ENCODE measurements at regions not wholly inside any gene's neighbourhood (a gene's known extent, or its start where the extent isn't known, plus 50 kb on each side); places are given as distances from the start of the nearest gene placed in this dataset.

- H2AFZ ChIP-seq (ENCODE audit: low read depth, low read length) = no peak overlapping the region
- no peaks in the 10 kb centered on the region for H3K36me3 ChIP-seq (ENCODE audit: insufficient read depth, low read length)
- no peaks in the 10 kb centered on the region for H4K20me1 ChIP-seq (ENCODE audit: insufficient read depth)
- no peak overlapping the region for H3K4me2 ChIP-seq (ENCODE audit: low read length)
- H3K9me2 ChIP-seq (ENCODE audit: insufficient read depth, low read length) = no peaks in the 10 kb centered on the region
- H3K27ac ChIP-seq (ENCODE audit: low read length) = no peak overlapping the region
- no peak for TF ChIP-seq TAF1 (IDR thresholded peaks at IDR 0.05; ENCODE audit: low read depth)
- TF ChIP-seq MXI1 (conservative IDR thresholded peaks at IDR 0.05; ENCODE audit: poor library complexity, severe bottlenecking) = no peak
- TF ChIP-seq RAD21 (conservative IDR thresholded peaks at IDR 0.05) = no peak
- no peak for TF ChIP-seq EP300 (conservative IDR thresholded peaks at IDR 0.05; ENCODE audit: poor library complexity, severe bottlenecking)
- TF ChIP-seq REST (IDR thresholded peaks at IDR 0.05; ENCODE audit: borderline replicate concordance) = no peak
- TF ChIP-seq POLR2AphosphoS5 (IDR thresholded peaks at IDR 0.05) = no peak
- TF ChIP-seq, protein P1, sequence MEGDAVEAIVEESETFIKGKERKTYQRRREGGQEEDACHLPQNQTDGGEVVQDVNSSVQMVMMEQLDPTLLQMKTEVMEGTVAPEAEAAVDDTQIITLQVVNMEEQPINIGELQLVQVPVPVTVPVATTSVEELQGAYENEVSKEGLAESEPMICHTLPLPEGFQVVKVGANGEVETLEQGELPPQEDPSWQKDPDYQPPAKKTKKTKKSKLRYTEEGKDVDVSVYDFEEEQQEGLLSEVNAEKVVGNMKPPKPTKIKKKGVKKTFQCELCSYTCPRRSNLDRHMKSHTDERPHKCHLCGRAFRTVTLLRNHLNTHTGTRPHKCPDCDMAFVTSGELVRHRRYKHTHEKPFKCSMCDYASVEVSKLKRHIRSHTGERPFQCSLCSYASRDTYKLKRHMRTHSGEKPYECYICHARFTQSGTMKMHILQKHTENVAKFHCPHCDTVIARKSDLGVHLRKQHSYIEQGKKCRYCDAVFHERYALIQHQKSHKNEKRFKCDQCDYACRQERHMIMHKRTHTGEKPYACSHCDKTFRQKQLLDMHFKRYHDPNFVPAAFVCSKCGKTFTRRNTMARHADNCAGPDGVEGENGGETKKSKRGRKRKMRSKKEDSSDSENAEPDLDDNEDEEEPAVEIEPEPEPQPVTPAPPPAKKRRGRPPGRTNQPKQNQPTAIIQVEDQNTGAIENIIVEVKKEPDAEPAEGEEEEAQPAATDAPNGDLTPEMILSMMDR (IDR thresholded peaks at IDR 0.05; ENCODE audit: poor library complexity, severe bottlenecking) = no peak
- no peak for TF ChIP-seq SMC3 (conservative IDR thresholded peaks at IDR 0.05; ENCODE audit: poor library complexity)
- no peak for TF ChIP-seq EZH2 (IDR thresholded peaks at IDR 0.05; ENCODE audit: borderline replicate concordance, insufficient read depth, low read length, poor library complexity, severe bottlenecking)
- H3K9ac ChIP-seq (ENCODE audit: low read length) = no peak overlapping the region
- no peak overlapping the region for H3K4me3 ChIP-seq (ENCODE audit: low read length)
- H3K9me3 ChIP-seq (ENCODE audit: low read length) = no peaks in the 10 kb centered on the region
- no peaks in the 10 kb centered on the region for H3K27me3 ChIP-seq (ENCODE audit: insufficient read depth, low read depth, low read length)
- no peaks in the 10 kb centered on the region for H3F3A ChIP-seq (ENCODE audit: insufficient read depth, low read length, poor library complexity, severe bottlenecking)
- H3K79me2 ChIP-seq (replicated peaks; ENCODE audit: insufficient read depth, low read length) = no peaks in the 10 kb centered on the region
Observed at GRCh38 chr5:63211448-63212132, 633.0 kb downstream of the LRRC70 start.

GRCh38 chr5:63205976-63206375 lies 627.4 kb downstream of the LRRC70 start:
- H2AFZ ChIP-seq (ENCODE audit: low read depth, low read length) = no peak overlapping the region
- H3K27ac ChIP-seq (ENCODE audit: low read length) = no peak overlapping the region
- no peaks in the 10 kb centered on the region for H3K36me3 ChIP-seq (ENCODE audit: insufficient read depth, low read length)
- H3K9me2 ChIP-seq (ENCODE audit: insufficient read depth, low read length) = no peaks in the 10 kb centered on the region
- TF ChIP-seq SMC3 (conservative IDR thresholded peaks at IDR 0.05; ENCODE audit: poor library complexity) (no peak), EP300 (conservative IDR thresholded peaks at IDR 0.05; ENCODE audit: poor library complexity, severe bottlenecking) (no peak), RAD21 (conservative IDR thresholded peaks at IDR 0.05) (no peak), EZH2 (IDR thresholded peaks at IDR 0.05; ENCODE audit: borderline replicate concordance, insufficient read depth, low read length, poor library complexity, severe bottlenecking) (no peak), TAF1 (IDR thresholded peaks at IDR 0.05; ENCODE audit: low read depth) (no peak), POLR2AphosphoS5 (IDR thresholded peaks at IDR 0.05) (no peak)
- no peaks in the 10 kb centered on the region for H3K79me2 ChIP-seq (replicated peaks; ENCODE audit: insufficient read depth, low read length)
- no peaks in the 10 kb centered on the region for H4K20me1 ChIP-seq (ENCODE audit: insufficient read depth)
- no peaks in the 10 kb centered on the region for H3K27me3 ChIP-seq (ENCODE audit: insufficient read depth, low read depth, low read length)
- H3K4me2 ChIP-seq (ENCODE audit: low read length) = peak overlapping the region; percentile 15
- H3K9ac ChIP-seq (ENCODE audit: low read length) = no peak overlapping the region
- H3F3A ChIP-seq (ENCODE audit: insufficient read depth, low read length, poor library complexity, severe bottlenecking) = peaks cover 2% of the 10 kb centered on the region
- no peak overlapping the region for H3K4me3 ChIP-seq (ENCODE audit: low read length)
- H3K9me3 ChIP-seq (ENCODE audit: low read length) = no peaks in the 10 kb centered on the region
